Ascending aorta (tissue), 2 donors: ENCODE measurements at regions not wholly inside any gene's neighbourhood (a gene's known extent, or its start where the extent isn't known, plus 50 kb on each side); places are given as distances from the start of the nearest gene placed in this dataset.

ENCODE experiments used
- DNase-seq, 2 donors: peaks; one replicate each; pipeline ENCODE4 v3.0.0-alpha.2; 2019; ENCODE audit warnings: low spot score in 2 of 2
- H3K27ac ChIP-seq, 2 donors: fragments of 200-600 bp; sonication (generic); one replicate each; pipeline ENCODE4 v1.5.1; 2016 to 2017; ENCODE audit warnings: mild to moderate bottlenecking in 1 of 2
- H3K27me3 ChIP-seq: fragments of 200-600 bp; sonication (generic); one replicate; pipeline ENCODE4 v1.5.1; 2017
- H3K36me3 ChIP-seq, 2 donors: fragments of 200-600 bp; sonication (generic); one replicate each; pipeline ENCODE4 v1.5.1; 2016
- H3K4me1 ChIP-seq, 2 donors: fragments of 200-600 bp; sonication (generic); one replicate each; pipeline ENCODE4 v1.5.1; 2016 to 2017; ENCODE audit warnings: mild to moderate bottlenecking in 1 of 2
- H3K4me3 ChIP-seq, 2 donors: fragments of 200-600 bp; sonication (generic); one replicate each; pipeline ENCODE4 v1.5.1; 2016 to 2017; ENCODE audit warnings: mild to moderate bottlenecking in 1 of 2
- H3K9me3 ChIP-seq, 2 donors: fragments of 200-600 bp; sonication (generic); one replicate each; pipeline ENCODE4 v1.5.1; 2016
- intact Hi-C: fragments of 100-400 bp; cut with DNase I; formaldehyde crosslinking; loops from one replicate; pipeline ENCODE4 v1.15.1; 2023
- TF ChIP-seq, protein P1 (sequence below), 3 experiments: fragments of 200-600 bp in 2 of 3; fragments of 450-650 bp in 1 of 3; sonication (generic) in 2 of 3; IDR thresholded peaks; one replicate each; pipeline ENCODE4 v1.5.1; 2016 to 2019; ENCODE audit warnings: antibody characterized with exemption in 3 of 3, mild to moderate bottlenecking in 1 of 3, moderate library complexity in 1 of 3

DNA sequence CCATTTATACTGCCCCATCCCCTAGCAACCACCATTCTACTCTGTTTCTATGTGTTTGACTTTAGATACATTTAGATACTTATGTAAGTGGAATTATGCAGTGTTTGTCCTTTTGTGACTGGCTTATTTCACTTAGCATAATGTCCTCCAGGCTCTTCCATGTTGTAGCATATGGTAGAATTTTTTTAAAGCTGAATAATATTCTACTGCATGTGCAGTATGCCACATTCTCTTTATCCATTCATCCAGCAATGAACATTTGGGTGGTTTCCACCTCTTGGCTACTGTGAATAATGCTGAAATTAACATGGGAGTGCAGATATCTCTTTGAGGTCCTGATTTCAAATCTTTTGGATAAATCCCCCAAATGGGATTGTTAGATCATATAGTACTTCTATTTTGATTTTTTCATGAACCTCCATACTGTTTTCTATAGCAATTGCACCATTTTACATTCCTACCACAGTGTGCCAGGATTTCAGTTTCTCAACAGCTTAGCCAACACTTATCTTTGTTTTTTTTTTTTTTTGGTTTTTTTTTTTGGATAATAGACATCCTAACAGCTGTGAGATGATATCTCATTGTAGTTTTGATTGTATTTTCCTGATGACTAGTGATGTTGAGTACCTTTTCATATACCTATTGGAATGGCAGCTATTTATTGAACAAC, 105.9 kb upstream of the LNX1 start:
- intact Hi-C loops: no loop called here
- Histone ChIP-seq H3K4me1 (no peaks in the 10 kb centered on the region), H3K4me3 (no peak overlapping the region), H3K9me3 (no peaks in the 10 kb centered on the region), H3K27me3 (no peaks in the 10 kb centered on the region), H3K27ac (no peak overlapping the region), H3K36me3 (no peaks in the 10 kb centered on the region)
- TF ChIP-seq, protein P1, sequence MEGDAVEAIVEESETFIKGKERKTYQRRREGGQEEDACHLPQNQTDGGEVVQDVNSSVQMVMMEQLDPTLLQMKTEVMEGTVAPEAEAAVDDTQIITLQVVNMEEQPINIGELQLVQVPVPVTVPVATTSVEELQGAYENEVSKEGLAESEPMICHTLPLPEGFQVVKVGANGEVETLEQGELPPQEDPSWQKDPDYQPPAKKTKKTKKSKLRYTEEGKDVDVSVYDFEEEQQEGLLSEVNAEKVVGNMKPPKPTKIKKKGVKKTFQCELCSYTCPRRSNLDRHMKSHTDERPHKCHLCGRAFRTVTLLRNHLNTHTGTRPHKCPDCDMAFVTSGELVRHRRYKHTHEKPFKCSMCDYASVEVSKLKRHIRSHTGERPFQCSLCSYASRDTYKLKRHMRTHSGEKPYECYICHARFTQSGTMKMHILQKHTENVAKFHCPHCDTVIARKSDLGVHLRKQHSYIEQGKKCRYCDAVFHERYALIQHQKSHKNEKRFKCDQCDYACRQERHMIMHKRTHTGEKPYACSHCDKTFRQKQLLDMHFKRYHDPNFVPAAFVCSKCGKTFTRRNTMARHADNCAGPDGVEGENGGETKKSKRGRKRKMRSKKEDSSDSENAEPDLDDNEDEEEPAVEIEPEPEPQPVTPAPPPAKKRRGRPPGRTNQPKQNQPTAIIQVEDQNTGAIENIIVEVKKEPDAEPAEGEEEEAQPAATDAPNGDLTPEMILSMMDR (IDR thresholded peaks at IDR 0.05): no peak
- DNase-seq: no peak

DNA sequence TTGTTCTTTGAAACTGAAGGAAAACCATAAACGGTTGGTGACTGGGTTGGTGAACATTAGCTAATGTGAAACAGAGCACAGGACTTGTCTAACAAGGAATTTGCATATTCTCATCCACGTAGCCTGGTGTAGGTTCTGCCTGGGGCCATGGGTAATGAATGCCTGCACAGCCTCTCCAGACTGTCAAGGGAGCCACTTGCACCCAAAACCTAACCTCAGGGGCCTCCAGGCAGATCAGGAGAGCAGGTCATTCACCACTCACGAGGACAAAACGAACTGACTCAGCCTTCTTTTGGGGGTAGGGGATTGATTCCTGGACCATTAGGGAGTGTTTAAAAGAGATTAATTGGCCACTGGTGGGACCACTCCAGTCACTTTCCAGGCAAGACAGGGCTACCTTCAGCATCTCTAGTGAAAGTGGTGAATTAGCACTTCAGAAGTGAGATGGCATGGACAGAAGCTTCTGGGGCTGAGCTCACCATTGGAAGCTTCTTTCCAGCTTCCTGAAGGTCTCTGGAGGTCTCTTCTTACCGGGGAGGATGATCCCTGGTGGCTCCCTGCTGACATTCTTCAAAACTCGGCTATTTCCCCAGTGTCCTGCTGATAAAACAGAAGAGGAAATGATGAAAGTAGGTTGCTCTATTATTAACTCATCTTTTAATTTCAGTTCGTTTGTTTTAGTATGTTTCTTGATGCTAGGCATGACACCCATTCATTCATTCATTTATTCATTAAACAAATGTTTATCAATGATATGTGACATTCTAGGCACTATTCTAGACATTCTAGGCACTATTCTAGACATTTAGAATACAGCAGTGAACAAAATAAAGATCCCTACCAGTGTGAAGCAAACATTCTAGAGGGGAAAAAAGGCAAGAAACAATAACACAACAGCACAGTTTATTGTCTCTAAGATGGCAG, 104.5 kb upstream of the LNX1 start:
- H3K27ac ChIP-seq: no peak overlapping the region

DNA sequence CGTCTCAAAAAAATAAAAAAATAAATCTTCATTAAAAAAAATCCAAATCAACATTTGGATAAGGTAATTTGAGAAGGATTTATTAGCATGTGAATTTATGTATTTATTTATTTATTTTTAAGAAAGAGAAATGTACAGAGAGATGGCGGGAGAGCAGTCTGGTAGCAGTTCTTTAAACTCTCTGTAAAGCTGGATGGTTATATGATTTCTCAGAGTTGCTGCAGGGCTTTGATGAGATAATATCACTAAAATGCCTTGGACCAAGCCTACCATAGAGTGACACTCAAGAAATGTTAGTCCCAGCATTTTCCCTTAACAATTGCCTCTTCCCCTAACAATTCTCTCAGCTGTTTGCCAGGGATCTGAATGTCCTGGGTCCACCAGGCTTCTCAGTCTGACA, 103.4 kb upstream of the LNX1 start:
- H3K27ac ChIP-seq: no peak overlapping the region
- intact Hi-C loops: no loop called here
- H3K4me3 ChIP-seq: no peak overlapping the region
- no peaks in the 10 kb centered on the region for H3K4me1 ChIP-seq
- no peaks in the 10 kb centered on the region for H3K9me3 ChIP-seq
- H3K27me3 ChIP-seq: no peaks in the 10 kb centered on the region
- no peaks in the 10 kb centered on the region for H3K36me3 ChIP-seq
- TF ChIP-seq, protein P1 (IDR thresholded peaks at IDR 0.05): no peak
- no peak for DNase-seq

More for the DNA sequence above, 104.5 kb upstream of the LNX1 start:
- intact Hi-C loops: no loop called here
- TF ChIP-seq, protein P1 (IDR thresholded peaks at IDR 0.05): no peak
- no peak for DNase-seq
- Histone ChIP-seq H3K9me3 (no peaks in the 10 kb centered on the region), H3K27me3 (no peaks in the 10 kb centered on the region), H3K4me3 (no peak overlapping the region), H3K36me3 (no peaks in the 10 kb centered on the region), H3K4me1 (no peaks in the 10 kb centered on the region)

DNA sequence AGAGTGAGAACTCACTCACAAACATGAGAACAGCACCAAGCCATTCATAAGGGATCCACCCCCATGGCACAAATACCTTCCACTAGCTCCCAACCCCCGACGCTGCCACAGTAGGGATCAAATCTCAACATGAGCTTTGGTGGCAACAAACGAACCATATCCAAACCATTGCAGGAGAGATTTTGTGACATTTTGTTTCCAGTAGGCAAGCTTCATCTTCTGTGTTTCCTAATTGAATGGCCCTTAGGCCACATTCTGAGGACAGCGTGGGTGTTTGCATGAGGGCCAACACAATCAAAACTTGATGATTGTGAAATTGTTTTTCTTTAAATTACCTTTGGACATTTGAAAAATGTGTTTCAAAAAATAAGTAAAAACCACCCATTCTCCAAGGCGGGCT, 102.6 kb upstream of the LNX1 start:
- H3K4me1 ChIP-seq: no peaks in the 10 kb centered on the region
- no peaks in the 10 kb centered on the region for H3K36me3 ChIP-seq
- no peak for DNase-seq
- H3K27ac ChIP-seq: no peak overlapping the region
- H3K4me3 ChIP-seq: no peak overlapping the region
- no peaks in the 10 kb centered on the region for H3K9me3 ChIP-seq
- intact Hi-C loops: no loop called here
- no peaks in the 10 kb centered on the region for H3K27me3 ChIP-seq
- TF ChIP-seq, protein P1 (IDR thresholded peaks at IDR 0.05): no peak

DNA sequence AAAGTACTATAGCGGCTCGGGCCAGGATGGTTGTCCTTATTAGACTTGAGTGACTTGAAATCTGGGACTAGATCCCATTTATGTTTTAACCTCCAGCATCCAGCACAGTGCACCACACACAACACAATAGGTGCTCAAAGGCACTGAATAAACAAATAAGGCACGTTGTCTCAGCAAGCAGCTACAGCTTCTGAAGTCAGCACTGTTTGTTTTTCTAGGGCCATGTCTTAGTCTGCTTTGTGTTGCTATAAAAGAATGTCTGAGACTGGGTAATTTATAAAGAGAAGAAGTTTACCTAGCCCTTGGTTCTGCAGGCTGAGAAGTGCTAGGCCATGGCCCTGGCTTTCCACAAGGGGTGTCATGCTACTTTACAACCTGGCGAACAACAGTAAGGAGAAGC, 102.1 kb upstream of the LNX1 start:
- TF ChIP-seq, protein P1 (IDR thresholded peaks at IDR 0.05): no peak
- no peaks in the 10 kb centered on the region for H3K36me3 ChIP-seq
- no peak overlapping the region for H3K4me3 ChIP-seq
- intact Hi-C loops: no loop called here
- H3K27ac ChIP-seq: no peak overlapping the region
- no peaks in the 10 kb centered on the region for H3K27me3 ChIP-seq
- H3K4me1 ChIP-seq: no peaks in the 10 kb centered on the region
- H3K9me3 ChIP-seq: no peaks in the 10 kb centered on the region
- no peak for DNase-seq
